AG10803 (cell line): ENCODE measurements at regions not wholly inside any gene's neighbourhood (a gene's known extent, or its start where the extent isn't known, plus 50 kb on each side); places are given as distances from the start of the nearest gene placed in this dataset.

Experiments
- DNase-seq: peaks from one replicate; pipeline ENCODE4 v3.0.0; 2010; ENCODE audit warnings: low read depth
- H3K4me3 ChIP-seq: 2 replicates; pipeline ENCODE4 v1.5.1; 2011; ENCODE audit warnings: mild to moderate bottlenecking, low read length, control low read depth
- CTCF ChIP-seq: conservative IDR thresholded peaks from 2 replicates; pipeline ENCODE4 v1.5.1; 2011; ENCODE audit warnings: mild to moderate bottlenecking, low read length, control low read depth, inconsistent platforms

DNA sequence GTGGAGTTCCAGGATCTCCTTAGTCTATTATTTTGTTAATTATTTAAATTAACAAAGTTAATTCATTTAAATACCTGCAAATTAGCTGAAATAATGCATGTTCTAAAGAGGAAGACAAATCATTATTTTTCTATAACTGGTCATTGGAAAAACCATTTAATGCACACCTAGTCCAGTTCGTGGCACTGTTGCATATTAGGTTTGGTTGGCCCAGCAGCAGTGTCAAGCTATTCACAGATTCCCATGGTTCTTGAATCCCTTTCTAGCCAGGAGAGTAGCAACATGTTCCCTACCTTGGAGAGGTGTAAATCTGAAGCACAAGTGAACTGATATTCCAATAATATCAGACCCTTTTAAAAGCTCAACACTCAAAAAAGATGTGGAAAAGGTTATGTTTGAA, 155.2 kb downstream of the TMEM161B start:
- H3K4me3 ChIP-seq = no peak overlapping the region
- no peak for DNase-seq
- TF ChIP-seq CTCF = no peak

GRCh38 chr5:88109818-88110217, 158.8 kb downstream of the TMEM161B start:
- no peak for TF ChIP-seq CTCF
- no peak for DNase-seq
- no peak overlapping the region for H3K4me3 ChIP-seq

DNA sequence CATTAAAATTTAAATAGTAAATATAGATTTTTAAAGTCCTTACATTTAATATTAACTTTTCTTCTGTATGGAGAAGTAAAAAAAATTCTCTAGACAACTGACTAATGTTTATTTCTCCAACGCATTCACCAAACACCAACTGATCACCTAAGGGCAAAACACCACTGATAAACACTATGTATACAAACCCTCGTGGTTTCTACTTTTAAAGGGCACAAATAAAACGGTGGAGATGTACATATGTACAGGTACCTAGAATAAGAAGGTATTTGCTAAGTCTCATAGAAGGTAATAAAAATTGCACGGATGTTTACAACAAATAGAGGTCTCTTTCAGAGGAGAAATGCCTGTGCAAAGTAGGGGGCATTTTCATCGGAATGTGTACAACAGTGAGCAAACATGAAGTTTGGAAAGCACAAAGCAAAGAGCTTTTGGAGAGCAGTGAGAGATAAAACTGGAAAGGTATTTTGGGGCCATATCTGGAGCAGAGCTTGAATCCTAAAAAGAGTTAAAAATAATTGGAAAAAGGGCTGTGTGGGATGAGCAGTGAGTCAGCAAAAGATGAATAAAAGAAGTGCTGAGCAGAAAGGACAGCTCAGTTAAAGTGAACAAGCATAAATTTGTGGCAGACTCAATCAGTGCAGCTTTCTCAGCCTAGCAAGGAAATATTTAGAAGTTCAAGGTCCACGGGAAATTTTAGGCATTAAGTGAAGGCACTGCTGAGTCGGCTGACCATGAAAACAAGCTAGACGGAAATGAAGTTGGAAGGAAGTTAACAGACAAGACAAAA, 160.0 kb downstream of the TMEM161B start:
- DNase-seq = no peak
- no peak for TF ChIP-seq CTCF

DNA sequence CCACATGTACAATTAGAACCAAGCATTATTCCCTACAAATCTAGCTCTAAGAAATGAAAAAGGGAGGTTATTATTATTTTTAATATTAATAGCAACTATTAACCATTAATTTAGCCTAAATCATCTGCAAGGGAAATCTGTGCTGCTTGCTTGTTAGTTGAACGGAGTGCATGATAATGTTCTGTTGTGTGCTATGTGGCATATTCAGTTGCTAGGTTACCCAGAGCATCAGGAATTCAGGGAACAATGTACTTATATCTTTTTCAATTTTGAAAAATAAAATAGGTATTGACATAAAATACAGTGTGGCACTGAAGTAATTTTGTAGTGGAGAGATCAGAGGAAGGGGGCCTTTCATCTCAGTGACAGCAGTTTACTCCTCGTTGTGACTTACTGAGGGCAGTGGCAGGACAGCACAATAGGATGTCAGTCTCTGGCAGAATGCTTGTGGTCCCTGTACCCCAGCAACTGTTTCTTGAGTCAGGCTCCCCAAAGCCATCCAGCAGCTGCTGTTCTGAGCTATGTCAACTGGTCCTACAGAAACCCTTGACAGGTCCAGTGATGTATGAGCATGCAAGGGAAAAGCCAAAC, 173.6 kb downstream of the TMEM161B start:
- no peak for TF ChIP-seq CTCF
- H3K4me3 ChIP-seq = no peak overlapping the region
- DNase-seq = no peak

More for the DNA sequence above, 160.0 kb downstream of the TMEM161B start:
- no peak overlapping the region for H3K4me3 ChIP-seq

DNA sequence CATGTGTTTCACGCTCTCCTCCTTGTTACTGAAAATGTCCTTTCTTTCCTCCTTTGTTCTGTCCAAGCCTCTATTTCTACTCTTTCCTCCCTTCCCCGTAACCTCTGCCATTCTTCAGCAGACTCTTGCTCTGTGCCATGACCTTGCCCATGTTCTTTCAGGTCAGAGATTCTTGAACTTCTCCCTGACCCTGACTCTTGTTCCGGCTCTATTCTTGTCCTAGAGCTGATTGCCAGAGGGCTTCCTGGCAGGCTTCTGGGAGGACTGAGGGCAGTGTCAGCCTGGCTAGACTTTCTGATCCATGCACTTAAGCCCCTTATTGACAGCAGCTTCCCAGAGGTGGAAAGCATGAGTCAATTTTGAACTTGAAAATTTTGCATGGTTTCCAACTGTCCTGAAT, 174.2 kb downstream of the TMEM161B start:
- TF ChIP-seq CTCF = no peak
- DNase-seq = no peak
- H3K4me3 ChIP-seq = no peak overlapping the region

- DNase-seq = no peak
- no peak overlapping the region for H3K4me3 ChIP-seq
- no peak for TF ChIP-seq CTCF
These were observed 174.9 kb downstream of the TMEM161B start for GRCh38 chr5:88093765-88094164.
